GM12892 (cell line): ENCODE measurements at regions not wholly inside any gene's neighbourhood (a gene's known extent, or its start where the extent isn't known, plus 50 kb on each side); places are given as distances from the start of the nearest gene placed in this dataset.
"Not testable (repeated sequence)": the region's sequence is repeated elsewhere in the genome, so short reads cannot be mapped to it uniquely, and the experiment has no call there.

ENCODE experiments used
- DNase-seq: peaks from one replicate; pipeline ENCODE4 v3.0.0; 2011; ENCODE audit not compliant: insufficient read length
- FAIRE-seq: peaks from 2 replicates; lab custom pipeline; 2011; peaks lifted over from hg19 to GRCh38; lab: Jason Lieb, UNC
- POLR2A ChIP-seq: IDR thresholded peaks from 2 replicates; pipeline ENCODE4 v1.6.1; 2011; ENCODE audit warnings: low read depth, low read length, control low read depth
- POLR2AphosphoS5 ChIP-seq: IDR thresholded peaks from 2 replicates; pipeline ENCODE4 v1.6.1; 2011; ENCODE audit warnings: low read depth, low read length, control low read depth
- TAF1 ChIP-seq: IDR thresholded peaks from 2 replicates; pipeline ENCODE4 v1.6.1; 2011; ENCODE audit warnings: low read depth, mild to moderate bottlenecking, control low read depth, low read length, borderline replicate concordance

DNA sequence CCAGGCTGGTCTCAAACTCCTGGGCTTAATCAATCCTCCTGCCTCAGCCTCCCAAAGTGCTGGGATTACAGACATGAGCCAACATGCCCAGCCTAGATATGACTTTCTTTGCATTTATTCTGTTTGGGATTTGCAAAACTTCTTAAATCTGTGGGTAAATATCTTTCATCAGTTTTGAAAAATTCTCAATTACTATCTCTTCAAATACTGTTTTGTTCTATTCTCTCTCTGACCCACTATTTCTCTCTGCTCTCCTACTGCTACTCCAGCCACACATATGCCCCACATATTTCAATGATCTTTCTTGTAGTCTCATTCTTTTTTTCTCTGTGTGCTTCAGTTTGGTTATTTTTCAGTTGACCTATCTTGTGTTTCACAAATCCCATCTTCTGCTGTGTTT lies 205.1 kb downstream of the CHIC2 start:
- DNase-seq (no peak), FAIRE-seq (no peak)
- TF ChIP-seq TAF1 = no peak
- no peak for TF ChIP-seq POLR2A
- TF ChIP-seq POLR2AphosphoS5 = no peak

DNA sequence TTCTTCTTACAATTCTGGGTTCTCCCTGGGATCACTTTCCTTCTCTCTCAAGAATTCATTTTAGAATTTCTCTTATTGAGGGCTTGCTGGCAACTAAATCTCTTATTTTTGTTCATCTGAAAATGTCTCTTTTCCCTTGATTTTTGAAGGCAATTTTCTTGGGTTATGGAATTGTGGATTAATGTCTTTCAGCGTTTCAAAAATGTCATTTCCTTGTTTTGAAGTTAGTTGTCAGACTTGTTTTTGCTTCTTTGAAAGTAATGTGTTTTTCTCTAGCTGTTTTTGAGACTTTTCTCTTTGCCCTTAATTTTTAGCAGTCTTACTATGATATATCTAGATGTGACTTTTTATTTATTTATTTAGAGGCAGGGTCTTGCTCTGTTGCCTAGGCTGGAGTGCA lies 205.7 kb downstream of the CHIC2 start:
- FAIRE-seq = no peak

DNA sequence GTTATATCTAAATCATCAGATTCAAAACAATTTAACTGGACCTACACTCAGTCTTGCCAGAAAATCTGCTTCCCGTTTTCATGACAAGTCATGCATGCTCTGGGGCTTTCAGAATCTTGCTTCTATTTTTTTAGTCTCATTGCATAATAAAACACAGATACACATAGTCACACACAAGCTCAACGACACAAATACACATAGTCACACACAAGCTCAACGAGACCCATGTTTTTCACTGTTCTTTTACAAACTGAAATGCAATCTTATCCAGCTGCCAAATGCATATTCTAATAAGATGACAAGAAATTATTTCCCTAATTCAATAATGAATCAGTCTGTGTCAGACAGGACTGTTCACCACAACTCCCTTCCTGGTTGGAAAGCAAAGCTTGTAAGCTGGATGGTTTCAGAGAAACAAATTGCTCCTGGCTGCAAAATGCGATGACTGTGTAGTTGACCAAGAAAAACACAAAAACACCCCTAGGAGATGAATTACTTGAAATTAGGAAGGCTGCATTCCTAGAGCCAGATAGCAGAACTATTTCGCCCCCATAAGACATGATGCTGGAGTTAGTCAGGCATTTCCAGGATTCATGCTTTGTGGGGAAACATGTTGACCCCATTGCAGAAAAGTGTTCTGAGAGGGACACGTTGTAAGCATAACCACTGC lies 208.7 kb downstream of the CHIC2 start:
- DNase-seq (no peak), FAIRE-seq (no peak)
- TF ChIP-seq TAF1 = no peak
- no peak for TF ChIP-seq POLR2A
- TF ChIP-seq POLR2AphosphoS5 = no peak

More for the DNA sequence above, 205.7 kb downstream of the CHIC2 start:
- TF ChIP-seq POLR2A (no peak), TAF1 (no peak), POLR2AphosphoS5 (no peak)
- no peak for DNase-seq

DNA sequence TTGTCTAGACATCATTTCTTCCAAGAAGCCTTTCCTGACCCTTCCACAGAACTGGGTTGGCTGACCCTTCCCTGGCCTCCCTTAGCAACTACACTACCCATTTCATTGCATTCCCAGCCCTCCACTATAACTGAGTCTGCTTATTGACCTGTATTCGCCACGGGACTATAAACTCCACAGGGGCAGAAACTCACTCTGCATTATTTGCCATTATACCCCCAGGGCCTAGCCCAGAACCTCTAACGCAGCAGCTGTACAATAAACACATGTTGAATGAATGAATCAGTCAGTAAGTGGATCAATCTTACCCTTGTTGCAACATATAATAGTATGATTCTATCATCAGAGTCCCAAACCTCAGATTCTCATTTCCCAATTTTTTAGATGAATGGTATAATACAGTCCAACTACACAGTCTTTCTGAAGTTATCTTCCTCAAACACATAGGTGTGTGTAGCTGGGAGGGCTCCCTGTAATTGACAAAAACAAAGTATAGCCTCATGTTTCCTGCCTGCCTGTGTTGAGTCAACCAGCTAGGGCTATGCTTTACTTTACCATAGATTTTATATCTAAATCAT lies 209.3 kb downstream of the CHIC2 start:
- no peak for TF ChIP-seq POLR2A
- no peak for TF ChIP-seq POLR2AphosphoS5
- no peak for TF ChIP-seq TAF1
- DNase-seq = no peak

DNA sequence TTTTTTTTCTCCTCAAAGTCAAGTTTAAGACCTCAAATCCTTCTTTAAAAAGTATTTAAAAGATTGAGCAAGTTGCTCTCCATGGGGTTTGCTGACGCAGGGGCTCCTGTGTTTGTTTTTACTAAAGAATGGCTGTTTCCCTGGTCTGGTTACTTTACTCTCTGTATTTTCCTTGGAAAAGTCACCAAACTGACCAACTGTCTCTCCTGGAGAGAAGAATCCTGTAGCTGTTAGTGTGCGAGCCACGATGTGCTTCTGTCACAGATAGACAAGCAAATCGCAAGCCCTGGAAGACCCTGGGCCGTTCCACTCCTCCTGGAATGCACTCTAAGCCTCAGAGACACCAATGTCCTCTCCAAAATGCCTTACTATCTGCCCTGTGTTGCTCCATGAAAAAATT lies 212.1 kb downstream of the CHIC2 start:
- TF ChIP-seq POLR2A = no peak
- TF ChIP-seq TAF1 = no peak
- no peak for TF ChIP-seq POLR2AphosphoS5
- DNase-seq = no peak
- FAIRE-seq = no peak

More for the DNA sequence above, 209.3 kb downstream of the CHIC2 start:
- no peak for FAIRE-seq

DNA sequence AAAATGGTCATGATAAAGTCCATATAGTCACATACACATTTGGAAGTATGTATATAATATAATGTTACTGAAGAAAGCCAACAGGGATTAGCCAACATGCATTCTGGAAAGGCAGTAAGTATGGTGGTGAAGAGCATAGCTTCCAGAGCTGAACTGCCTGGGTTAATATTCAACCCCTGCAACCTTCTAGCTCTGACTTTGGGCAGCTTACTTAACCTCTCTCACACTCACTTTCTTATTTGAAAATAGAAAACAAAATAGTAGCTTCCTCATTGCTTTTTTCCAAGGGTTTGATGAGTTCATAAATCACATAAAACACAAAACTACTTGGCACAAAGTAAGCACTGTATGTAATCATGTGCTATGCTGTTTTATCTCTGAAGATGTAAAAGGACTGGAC lies 216.4 kb downstream of the CHIC2 start:
- FAIRE-seq = no peak
- DNase-seq = no peak
- TF ChIP-seq POLR2AphosphoS5 (no peak), TAF1 (no peak), POLR2A (no peak)

DNA sequence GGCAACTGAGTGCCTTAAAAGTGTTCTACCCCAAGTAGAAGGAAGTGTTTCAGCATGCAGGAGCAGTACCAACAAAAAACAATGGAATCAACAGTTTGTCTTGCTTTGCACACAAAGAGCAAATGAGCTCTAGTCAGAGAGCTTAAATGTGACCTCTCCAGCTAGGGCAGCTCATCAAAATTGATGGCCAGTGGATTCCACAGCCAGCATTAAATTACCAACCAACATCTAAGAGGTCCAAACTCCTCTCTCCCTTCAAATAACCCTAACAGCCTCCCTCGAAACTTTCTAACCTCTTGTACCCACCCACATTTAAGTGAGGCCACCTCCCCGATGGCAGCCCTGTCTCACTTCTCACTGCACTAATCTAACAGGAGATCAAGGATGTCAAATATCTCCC lies 219.9 kb downstream of the CHIC2 start:
- no peak for TF ChIP-seq POLR2AphosphoS5
- FAIRE-seq (no peak), DNase-seq (no peak)

DNA sequence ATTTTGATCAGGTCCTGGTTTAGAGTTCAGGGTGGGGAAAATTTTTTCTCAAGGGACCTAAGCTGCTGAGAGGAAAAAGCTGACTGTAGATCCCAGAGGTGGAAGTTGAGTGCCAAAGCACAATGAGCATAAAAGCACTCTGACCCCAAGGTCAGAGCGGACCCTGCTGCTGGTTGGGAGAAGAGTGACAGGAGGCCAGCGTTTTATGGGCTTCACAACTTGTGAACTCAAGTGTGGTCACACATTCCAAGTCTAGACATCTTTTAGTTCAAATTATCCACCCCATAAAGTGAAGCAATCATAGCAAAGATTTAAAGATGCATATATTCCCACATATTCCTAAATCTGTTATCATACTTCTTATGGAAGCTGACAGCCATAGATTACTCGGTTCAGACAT lies 220.3 kb downstream of the CHIC2 start:
- DNase-seq (no peak), FAIRE-seq (no peak)
- TF ChIP-seq TAF1 (no peak), POLR2A (no peak), POLR2AphosphoS5 (no peak)

DNA sequence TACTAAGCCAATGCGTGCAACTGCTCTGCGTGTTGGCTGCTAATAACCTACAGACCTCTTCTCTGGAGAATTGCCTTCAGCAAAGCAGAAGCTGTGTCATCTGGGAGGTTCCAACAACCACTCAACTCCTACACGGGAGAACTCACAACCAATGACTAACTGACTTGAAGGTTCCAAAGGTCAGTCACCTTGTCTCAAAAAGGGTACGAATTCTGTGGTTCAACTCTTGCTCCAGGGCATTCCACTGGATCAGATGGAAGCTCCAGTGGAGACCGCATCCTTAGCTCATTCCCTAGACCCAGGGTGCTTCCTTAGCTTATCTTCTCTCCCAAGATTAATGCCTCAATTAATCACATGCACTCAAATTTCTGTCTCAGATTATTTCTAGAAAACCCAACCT lies 222.7 kb downstream of the CHIC2 start:
- TF ChIP-seq TAF1 (no peak), POLR2AphosphoS5 (no peak), POLR2A (no peak)
- FAIRE-seq = no peak
- no peak for DNase-seq

DNA sequence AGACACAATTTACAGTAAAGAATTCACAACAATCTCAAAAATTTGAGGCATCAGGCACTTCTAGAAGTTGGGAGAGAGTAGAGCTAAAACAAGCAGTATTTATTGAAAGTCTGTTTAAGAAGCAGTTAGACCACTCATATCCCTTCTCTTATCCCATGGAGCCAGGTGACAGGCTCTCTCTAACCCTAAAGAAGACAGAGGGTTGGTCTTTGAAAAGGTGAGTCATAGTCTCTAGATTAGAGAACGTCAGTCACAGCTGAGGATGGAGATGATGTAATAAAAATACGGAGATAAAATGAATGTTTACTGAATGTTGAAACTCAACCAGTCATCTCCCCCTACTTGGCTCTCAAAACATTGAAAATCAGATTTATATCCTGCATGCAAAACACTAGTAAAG lies 223.8 kb downstream of the CHIC2 start:
- DNase-seq = no peak
- no peak for FAIRE-seq
- TF ChIP-seq POLR2AphosphoS5 (no peak), POLR2A (no peak), TAF1 (no peak)

DNA sequence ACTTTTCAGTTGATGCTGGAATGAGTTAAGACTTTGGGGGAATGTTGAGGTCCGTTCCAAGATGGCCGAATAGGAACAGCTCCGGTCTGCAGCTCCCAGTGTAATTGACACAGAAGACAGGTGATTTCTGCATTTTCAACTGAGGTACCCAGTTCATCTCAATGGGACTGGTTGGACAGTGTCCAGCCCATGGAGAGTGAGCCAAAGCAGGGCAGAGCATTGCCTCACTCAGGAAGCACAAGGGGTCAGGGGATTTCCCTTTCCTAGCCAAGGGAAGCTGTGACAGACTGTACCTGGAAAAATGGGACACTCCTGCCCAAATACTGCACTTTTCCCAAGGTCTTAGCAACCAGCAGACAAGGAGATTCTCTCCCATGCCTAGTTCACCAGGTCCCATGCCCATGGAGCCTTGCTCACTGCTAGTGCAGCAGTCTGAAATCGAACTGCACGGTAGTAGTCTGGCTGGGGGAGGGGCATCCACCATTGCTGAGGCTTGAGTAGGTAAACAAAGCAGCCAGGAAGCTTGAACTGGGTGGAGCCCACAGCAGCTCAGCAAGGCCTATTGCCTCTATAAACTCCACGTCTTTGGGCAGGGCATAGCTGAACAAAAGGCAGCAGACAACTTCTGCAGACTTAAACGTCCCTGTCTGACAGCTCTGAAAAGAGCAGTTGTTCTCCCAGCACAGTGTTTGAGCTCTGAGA lies 231.0 kb downstream of the CHIC2 start:
- DNase-seq = not testable (repeated sequence)

DNA sequence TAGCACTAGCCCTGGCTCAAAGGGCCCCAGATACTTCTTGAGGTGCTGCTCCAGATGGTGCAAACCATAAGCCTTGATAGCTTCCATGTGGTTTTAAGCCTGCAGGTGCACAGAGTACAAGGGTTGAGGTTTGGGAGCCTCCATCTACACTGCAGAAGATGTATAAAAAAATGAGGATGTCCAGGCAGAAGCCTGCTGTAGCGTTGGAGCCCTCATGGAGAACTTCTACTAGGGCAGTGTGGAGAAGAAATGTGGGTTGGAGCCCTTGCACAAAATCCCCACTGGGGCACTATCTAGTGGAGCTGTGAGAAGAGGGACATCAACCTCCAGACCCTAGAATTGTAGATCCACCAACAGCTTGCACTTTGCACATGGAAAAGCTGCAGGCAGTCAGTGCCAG lies 231.9 kb downstream of the CHIC2 start:
- FAIRE-seq (no peak), DNase-seq (no peak)
- no peak for TF ChIP-seq POLR2A
- TF ChIP-seq POLR2AphosphoS5 = no peak
- TF ChIP-seq TAF1 = no peak

More for the DNA sequence above, 231.0 kb downstream of the CHIC2 start:
- not testable (repeated sequence) for FAIRE-seq
